HG02588 (cell line): ENCODE measurements at regions not wholly inside any gene's neighbourhood (a gene's known extent, or its start where the extent isn't known, plus 50 kb on each side); places are given as distances from the start of the nearest gene placed in this dataset.

Source experiments
- ATAC-seq: cut with Tn5 transposase; IDR thresholded peaks from one replicate; pipeline ENCODE4 v1.9.1; 2021; ENCODE audit warnings: mild to moderate bottlenecking, moderate library complexity; ENCODE audit not compliant: unreplicated experiment

DNA sequence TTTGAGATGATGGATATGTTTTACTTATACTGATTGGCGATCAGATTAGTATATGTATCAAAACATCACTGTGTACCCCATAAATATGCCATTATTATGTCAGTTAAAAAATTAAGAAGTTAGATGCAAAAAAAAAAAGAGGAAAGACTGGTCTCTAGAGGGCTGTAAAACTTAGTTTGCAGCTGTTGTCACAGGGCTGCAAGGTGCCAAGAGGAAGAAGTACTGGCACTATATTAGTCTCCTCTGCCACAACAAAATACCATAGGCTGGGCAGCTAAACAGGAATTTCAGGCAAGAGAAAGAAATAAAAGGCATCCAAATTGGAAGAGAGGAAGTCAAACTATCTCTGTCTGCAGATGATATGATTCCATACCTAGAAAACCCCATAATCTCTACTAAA, 177.8 kb upstream of the PLPP4 start:
- no peak for ATAC-seq

DNA sequence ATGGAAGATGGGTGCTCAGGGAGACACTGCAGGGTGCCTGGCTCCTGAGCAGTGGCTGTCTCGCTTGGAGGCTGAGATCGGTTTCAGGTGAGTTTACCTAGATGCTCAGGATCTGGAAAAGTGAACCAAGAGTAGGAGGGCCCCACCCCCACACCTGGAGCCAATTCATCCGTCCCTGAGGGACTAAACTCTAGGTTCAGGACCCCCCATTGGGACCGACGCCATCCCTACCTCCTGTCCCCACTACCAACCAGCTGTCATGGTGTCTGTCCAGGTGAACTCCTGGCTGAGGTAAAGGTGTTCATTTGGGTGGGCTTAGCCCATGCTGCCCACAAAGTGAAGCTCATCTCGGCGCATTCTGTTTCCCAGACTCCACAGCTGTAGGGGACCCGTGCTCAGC, 174.6 kb upstream of the PLPP4 start:
- no peak for ATAC-seq

DNA sequence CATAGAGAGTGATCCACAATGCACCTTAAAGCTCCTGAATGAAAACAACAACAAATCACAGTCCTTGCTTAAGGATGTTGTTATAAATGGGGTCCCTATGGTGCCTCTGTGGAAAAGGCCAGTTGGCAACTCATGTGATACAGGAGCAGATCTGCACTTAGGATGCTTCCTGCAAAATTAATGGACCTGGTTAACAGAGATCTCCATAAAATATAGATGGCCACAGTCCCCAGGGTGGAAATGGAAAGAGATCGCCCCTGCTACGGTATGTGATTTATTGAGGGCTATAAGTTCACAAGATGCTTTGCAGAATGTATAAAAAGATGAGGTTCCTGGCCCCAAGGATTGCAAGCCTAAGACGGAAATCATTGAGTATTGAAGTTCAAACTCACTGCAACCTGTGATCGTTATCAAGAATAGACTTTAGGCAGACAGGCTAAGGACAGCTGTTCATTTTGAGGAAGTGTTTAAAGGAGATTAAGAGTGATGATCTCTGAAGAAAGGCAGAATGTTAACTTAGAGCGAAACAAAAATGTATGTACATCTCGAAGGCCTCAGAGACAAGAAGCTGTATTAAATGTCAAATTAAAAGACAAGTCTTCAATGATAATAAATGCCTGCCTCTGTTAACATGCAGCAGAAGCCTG, 174.1 kb upstream of the PLPP4 start:
- ATAC-seq = no peak

DNA sequence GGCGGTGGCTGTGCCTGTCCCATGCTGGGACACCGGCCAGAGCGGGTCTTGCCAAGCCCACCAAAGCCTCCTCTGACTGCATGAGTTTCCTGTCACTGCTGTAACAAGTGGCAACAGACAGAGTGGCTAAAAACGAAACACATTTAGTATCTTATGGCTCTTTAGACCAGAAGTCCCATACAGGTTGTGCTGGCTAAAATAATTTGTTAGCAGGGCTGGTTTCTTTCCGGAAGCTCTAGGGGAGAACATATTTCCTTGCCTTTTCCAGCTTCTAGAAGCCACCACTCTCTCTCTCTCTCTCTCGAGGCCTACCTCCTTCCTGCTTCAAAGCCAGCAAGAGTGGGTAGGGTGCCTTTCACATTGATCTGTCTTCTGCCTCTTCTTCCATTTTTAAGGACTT, 171.6 kb upstream of the PLPP4 start:
- ATAC-seq = no peak

DNA sequence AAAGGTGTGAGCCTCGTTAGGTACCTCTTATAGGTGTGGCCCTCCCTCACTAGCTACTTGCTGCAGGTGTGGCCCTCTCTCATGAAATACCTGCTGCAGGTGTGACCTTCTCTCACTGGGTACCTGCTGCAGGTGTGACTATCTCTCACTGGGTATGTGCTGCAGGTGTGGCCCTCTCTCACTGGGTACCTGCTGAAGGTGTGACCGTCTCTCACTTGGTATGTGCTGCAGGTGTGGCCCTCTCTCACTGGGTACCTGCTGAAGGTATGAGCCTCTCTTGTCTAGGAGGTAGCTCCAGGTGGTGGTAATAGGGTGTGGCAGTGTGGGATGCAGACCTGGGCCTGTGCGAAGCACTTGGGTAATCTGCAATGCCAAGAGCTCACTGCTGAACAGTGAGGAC, 170.7 kb upstream of the PLPP4 start:
- no peak for ATAC-seq

DNA sequence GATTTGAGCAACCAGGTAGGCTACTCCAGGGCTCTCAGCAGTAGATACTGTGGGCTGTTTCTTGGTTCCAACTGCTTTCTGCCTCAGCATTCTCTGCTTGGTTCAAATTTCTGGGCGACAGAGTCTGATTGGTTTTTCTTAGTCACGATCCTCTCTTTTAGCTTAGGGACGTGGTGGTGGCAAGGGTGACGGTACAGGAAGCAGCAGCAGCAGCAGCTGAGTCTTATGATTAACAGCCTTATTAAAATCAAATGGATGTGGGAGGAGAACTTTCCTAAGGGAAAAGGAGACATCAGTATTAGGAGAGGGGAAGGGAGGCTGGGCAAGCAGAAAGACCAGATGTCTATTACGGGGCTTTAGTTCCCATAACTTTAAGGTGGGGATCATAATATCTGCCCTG, 156.5 kb upstream of the PLPP4 start:
- no peak for ATAC-seq

DNA sequence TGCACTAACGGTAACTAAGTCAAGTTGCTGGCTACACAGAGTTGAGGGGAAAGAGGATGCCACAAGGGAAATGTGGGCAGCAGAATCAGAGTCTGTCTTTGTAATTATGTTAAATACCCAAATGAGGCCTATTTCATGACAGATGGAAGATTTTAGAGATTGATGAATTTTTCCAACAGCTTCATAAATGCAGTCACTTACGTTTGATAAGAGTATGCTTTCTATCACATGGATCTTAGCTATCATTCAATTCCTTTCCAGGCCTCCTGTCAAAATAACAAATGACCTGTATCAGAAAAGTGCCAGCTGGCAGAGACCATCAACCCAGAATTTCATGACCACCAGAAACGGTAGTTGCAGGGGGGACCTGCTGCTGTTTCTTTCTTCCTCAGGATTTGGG, 148.4 kb upstream of the PLPP4 start:
- ATAC-seq = no peak

DNA sequence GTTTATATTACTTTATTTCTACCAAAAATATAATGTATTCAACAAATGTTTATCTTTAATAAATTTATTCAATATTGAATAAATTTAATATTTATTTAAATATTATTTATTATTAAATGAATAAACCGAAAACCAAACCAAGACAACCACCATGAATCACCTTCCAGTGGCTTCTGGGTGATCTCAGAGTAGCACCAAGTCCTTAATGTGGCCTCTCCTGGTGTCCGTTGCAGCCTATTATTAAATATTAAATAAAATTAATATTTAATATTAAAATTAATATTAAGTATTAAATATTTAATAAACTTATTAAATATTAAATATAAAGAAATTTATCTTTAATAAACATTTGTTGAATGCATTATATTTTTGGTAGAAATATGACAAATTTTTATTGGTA, 143.3 kb upstream of the PLPP4 start:
- no peak for ATAC-seq

DNA sequence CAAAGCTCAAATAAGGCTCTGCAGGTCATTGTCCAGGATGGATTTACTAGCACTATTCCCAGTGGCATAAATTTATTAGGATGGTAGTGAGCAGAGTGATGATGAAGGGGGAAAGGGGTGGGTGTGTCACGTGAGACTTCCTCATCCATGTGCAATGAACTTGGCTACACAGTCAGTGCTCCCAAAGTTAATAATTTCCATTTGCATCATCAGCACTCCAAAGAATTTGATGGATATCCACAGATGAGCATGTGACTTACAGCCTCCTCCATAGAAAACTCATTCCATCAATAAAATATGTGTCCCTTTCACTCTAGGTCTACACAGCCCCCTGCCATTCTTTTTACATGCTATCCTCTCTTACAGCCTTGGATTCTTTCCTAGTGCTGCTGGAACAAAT, 142.6 kb upstream of the PLPP4 start:
- ATAC-seq = no peak

DNA sequence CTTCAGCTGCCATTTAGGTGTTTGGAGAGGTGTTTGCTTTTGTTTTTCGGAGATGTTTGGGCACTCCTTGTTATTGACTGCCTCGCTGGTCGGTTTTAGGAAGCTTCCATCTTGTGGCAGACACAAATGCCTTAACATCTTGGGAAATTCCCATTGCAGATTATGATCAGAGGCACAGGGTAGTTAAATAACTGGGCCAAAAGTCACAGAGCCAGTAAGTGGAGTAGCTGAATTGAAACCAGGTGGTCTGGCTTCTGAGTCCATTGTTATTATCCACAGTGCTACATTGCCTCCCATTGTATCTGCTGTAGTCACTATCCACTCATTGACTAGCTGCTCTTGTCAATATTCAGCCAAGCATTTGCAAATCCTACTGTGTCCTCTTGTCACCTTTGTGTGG, 138.2 kb upstream of the PLPP4 start:
- no peak for ATAC-seq

DNA sequence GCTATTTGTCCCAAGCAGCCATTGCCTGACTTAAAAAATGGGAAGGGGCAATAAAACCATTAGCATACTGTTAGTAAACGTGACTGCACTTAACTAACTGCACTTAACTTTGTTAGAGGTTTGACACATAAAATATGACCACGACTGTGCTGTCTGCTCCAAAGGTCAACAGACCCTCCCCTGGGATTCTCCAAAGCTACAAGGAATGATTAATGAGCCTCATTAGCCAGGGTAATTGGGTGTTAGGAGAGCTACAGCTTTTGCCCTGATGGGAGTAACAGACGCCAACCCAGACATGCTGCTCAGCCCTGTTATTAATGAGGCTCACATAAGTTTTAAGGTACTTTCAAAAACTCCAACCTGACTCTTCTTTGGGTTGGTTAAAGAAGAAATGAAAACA, 129.4 kb upstream of the PLPP4 start:
- ATAC-seq = no peak

DNA sequence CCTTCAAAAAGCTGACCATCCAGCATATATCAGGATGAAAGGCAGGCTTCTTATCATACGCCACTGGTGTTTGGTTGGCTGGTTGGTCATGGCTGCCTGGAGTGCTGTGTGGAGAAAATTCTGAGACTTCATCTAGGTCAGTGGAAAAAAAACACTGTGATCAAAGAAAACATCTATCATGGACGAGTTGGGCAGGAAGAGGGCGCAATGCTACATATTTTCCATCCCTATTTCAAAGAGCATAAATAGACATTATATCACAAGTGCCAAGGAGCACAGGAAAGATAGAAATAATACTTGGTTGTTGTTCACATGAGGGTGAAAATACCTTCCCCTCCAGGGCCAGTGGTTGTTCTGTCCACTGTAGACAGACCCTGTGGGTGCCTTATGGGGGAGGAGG, 128.4 kb upstream of the PLPP4 start:
- no peak for ATAC-seq

DNA sequence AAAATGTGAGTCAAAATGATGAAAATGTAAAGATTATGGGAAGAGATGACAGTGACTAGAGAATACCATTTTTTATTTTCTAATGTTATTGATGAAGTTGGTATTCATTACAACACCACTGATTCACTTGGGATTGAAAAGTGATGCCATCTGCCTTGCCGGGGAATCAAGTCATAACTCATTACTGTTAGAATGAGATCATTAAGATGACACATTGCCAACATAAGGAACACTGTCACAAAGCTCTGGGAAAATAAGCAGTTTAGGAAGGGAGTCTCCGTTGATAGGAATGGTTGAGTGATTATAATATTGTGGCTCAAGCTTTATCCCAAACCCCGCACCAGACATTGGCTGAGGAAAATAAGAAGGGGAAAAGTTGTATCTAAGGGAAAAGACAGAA, 121.5 kb upstream of the PLPP4 start:
- no peak for ATAC-seq

DNA sequence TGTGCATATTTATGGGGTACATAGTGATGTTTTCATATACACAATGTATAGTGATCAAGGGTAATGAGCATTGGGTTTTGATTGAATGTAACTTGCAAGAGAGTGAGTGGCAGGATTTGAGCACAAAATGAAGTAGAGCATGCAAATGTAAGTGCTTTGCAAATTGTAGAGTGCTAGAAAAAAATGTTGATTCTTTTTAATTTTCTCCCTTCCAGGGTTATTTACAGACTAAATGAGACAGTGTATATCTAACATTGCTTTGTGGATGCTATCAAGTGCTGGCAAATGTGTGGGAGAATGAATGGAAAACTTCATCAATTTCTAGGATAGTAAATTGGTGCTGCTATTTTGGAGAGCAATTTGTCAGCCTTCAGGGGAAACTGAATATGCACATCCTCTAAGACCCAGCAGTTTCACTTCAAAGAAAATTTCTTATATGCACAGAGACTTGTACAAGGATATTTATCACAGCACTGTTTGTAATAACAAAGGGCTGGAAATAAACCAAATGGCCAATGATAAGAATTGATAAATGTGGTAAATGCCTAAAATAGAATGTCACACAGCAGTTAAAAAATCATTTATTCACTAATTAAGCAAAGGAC, 120.6 kb upstream of the PLPP4 start:
- ATAC-seq = no peak

DNA sequence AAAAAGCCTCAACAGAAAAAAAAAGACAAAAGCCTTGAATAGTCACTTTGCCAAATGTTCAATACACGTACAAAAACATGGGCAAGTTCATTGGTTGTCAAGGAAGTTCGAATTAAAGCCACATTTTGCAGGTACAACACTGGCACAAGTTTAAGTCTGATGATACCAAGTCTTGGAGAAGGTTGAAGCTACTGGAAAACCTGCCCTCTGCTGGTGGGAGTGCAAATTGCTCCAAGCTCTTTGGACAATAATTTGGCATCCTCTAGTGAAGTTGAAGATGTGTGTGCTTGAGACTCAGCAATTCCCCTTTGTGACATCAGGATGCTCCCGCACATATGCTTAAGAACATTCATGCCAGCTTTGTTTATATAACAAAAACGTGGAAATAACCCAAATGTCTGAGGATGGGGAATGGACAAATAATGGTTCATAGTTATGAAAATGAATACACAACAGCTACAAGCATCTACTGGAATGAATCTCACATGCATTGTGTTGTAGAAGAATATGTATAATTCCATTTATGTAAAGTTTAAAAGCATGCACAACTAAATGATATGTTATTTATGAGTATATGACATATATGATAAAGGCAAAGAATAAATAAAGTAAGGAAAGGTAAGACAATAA, 120.0 kb upstream of the PLPP4 start:
- no peak for ATAC-seq

DNA sequence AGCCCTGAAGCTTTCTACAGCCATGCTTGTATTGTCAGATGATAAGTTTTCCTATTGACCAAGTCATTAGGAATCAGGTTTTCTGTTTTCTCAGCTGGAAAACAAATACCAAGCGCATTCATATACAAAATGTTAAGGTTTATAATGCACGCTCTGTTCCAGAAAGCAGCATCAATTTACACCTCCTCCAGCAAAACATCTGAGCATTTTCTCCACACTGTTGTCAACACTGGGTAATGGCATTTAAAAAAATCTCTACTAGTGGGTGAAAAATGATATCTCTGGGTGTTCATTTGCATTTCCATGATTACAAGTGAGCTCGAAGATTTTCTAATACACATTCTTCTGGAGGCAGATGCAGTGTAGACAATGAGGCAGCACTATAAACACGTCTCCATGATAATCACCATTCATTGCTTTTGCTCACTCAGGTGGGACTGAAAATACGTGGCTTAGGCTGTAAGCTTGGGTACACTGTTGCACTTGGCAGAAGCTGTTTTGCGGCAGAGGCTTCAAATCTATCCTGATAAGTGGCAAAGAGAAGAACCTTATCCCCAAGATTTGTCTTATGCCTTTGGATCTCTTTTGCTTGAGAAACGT, 114.8 kb upstream of the PLPP4 start:
- no peak for ATAC-seq

DNA sequence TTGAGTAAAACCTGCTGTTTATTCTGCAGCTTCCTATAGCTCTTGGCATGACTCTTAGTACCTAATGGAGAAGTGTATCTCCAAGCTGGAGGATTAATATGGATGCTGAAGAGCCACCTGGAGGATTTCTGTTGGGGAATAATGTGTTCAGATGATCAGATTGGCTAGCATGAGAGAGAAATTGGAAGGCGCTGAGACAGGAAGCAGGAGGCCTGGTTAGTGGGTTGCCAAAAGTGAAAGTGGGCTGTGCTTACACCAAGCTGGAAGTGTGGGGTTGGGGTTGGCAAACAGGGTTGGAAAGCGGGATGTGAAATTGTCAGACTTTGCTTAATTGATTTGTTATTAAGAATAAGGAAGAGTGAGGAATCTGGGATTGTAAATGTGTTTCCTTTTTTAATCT, 111.8 kb upstream of the PLPP4 start:
- no peak for ATAC-seq

DNA sequence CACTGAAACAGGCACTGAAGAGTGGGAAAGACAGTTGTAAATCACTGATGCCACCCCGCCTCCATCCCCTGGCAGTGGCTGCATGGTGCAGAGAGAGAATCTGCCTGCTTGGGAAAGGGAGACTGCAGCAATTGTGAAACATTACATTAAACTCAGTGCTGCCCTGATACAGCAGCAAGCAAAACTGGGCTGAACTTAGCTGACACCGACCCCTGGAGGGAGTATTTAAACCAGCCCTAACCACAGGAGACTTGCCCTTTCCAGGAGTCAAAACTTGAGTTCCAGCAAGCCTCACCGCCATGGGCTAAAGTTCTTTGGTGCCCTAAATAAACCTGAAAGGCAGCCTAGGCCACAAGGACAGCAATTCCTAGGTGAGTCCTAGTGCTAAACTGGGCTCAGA, 109.4 kb upstream of the PLPP4 start:
- no peak for ATAC-seq

DNA sequence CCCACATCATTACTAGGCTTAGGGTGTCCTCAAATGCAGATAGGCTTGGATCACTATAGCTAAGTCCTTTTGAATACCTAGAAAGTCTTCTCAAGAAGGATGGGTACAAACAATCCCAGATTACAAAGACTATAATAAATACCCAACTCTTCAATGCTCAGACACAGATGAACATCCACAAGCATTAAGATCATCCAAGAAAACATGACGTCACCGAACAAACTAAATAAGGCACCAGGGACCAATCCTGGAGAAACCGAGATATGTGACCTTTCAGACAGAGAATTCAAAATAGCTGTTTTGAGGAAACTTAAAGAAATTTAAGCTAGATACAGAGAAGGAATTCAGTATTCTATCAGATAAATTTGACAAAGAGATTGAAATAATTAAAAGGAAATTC, 108.0 kb upstream of the PLPP4 start:
- ATAC-seq = no peak

DNA sequence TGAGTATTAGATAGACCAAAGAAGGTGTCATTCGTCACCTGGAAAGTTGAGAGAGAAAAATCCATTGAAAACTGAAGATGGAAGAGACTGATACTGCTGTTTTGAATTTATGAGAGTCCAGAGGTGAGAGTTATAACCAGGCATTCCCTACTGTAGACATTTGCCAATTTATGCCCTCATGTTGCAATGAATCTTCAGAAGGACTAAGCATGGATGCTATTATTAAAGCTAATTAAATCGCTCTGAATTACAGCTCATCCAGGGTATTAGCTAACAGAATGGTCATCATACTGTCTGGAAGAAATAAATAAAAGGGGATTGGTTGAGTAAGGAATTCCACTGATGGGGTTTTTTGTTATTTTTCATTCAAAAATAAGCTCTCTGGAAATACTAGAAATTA, 101.6 kb upstream of the PLPP4 start:
- ATAC-seq = no peak

DNA sequence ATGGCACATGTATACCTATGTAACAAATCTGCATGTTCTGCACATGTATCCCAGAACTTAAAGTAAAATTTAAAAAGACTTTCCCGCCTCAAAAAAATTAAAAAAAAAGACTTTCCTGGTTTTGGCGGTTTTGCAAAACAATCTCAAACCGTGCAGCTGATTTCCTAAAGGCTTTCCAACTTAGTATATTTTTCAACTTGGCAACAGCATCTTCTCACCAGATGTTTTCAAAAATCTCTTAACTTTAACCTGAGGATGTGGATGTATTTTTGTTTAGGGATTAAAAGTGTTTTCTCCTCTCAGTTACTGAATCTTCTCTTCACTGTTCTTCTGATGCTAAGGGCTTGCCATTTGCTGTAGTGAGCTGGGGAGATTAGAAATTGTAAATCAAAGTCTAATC, 96.5 kb upstream of the PLPP4 start:
- ATAC-seq = no peak

DNA sequence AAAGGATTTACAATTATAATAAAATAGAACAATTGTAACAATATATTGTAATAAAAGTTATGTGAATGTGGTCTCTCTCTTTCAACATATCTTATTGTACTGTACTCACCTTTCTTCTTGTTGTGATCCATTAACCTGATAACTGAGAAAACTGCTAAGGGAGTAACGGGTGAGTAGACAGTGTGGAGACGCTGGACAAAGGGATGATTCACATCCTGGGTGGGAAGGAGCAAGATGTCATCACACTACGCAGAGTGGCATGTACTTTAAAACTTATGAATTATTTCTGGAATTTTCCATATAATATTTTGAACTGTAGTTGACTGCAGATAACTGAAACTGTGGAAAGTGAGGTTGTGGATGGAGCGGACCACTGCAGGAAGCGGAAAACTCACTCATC, 91.2 kb upstream of the PLPP4 start:
- ATAC-seq = no peak
